AG09319 (cell line): ENCODE measurements at regions not wholly inside any gene's neighbourhood (a gene's known extent, or its start where the extent isn't known, plus 50 kb on each side); places are given as distances from the start of the nearest gene placed in this dataset.
A peak's percentile ranks its signal among the peaks of the same experiment; 100 is the strongest.

Source experiments
- DNase-seq: peaks from one replicate; pipeline ENCODE4 v3.0.0-alpha.2; 2010; ENCODE audit warnings: low read depth; ENCODE audit errors: extremely low read depth
- CTCF ChIP-seq: IDR thresholded peaks from 2 replicates; pipeline ENCODE4 v1.5.1; 2011; ENCODE audit warnings: low read depth, mild to moderate bottlenecking, inconsistent platforms, low read length, moderate library complexity

- TF ChIP-seq CTCF = no peak
- no peak for DNase-seq
Measured at GRCh38 chr9:73083519-73083918, 68.1 kb upstream of the ANXA1 start.

- TF ChIP-seq CTCF = peak; percentile 88
- peak; percentile 30 for DNase-seq
Measured at GRCh38 chr9:73081979-73082657, 69.5 kb upstream of the ANXA1 start.

- DNase-seq = no peak
- no peak for TF ChIP-seq CTCF
Measured at GRCh38 chr9:73080110-73080694, 71.5 kb upstream of the ANXA1 start.

- DNase-seq = no peak
- TF ChIP-seq CTCF = no peak
Measured at GRCh38 chr9:73079326-73079725, 72.3 kb upstream of the ANXA1 start.

- DNase-seq = no peak
- no peak for TF ChIP-seq CTCF
Measured at GRCh38 chr9:73077625-73078030, 74.0 kb upstream of the ANXA1 start.

GRCh38 chr9:73076970-73077369, 74.7 kb upstream of the ANXA1 start:
- no peak for DNase-seq
- no peak for TF ChIP-seq CTCF

GRCh38 chr9:73074176-73074708, 77.4 kb upstream of the ANXA1 start:
- no peak for DNase-seq
- no peak for TF ChIP-seq CTCF
